ENCODE measurements at regions not wholly inside any gene's neighbourhood (a gene's known extent, or its start where the extent isn't known, plus 50 kb on each side); places are given as distances from the start of the nearest gene placed in this dataset.
"Not testable (repeated sequence)": the region's sequence is repeated elsewhere in the genome, so short reads cannot be mapped to it uniquely, and the experiment has no call there.

GRCh38 chr6:112938650-112939049, 591.5 kb downstream of the RFPL4B start:
- Histone ChIP-seq H3K4me3 (no peak overlapping the region), H3K27ac (no peak overlapping the region), H4K20me1 (no peaks in the 10 kb centered on the region), H3K27me3 (no peaks in the 10 kb centered on the region), H3K36me3 (no peaks in the 10 kb centered on the region), H3K9ac (no peak overlapping the region), H3K4me1 (peaks cover 0 to 8% (median 0%) of the 10 kb centered on the region in 10 experiments; a peak in 3 of 20 replicates), H3K9me3 (replicated peaks in 1 of 11) (no peaks in the 10 kb centered on the region), H3K4me2 (no peak overlapping the region)
- TF ChIP-seq Cebpa-rat (IDR thresholded peaks at IDR 0.05): no peak

- H4K20me1 ChIP-seq: no peaks in the 10 kb centered on the region
- H3K36me3 ChIP-seq: no peaks in the 10 kb centered on the region
- no peak overlapping the region for H3K9ac ChIP-seq
- H3K4me3 ChIP-seq: no peak overlapping the region
- no peaks in the 10 kb centered on the region for H3K9me3 ChIP-seq (replicated peaks in 1 of 11)
- peaks cover 0 to 8% (median 0%) of the 10 kb centered on the region in 10 experiments; a peak in 3 of 20 replicates for H3K4me1 ChIP-seq
- no peak overlapping the region for H3K4me2 ChIP-seq
- no peaks in the 10 kb centered on the region for H3K27me3 ChIP-seq
- no peak for TF ChIP-seq Cebpa-rat (IDR thresholded peaks at IDR 0.05)
- H3K27ac ChIP-seq: no peak overlapping the region
These were observed 592.4 kb downstream of the RFPL4B start for GRCh38 chr6:112939563-112939962.

GRCh38 chr6:112941613-112942012, 594.5 kb downstream of the RFPL4B start:
- no peak overlapping the region for H3K27ac ChIP-seq
- no peak for TF ChIP-seq Cebpa-rat (IDR thresholded peaks at IDR 0.05)
- H3K4me1 ChIP-seq: peaks cover 0 to 7% (median 0%) of the 10 kb centered on the region in 10 experiments; a peak in 5 of 20 replicates
- H3K27me3 ChIP-seq: no peaks in the 10 kb centered on the region
- peak overlapping the region in 1 of 11 experiments; percentile 11; a peak in 1 of 22 replicates for H3K4me2 ChIP-seq
- no peaks in the 10 kb centered on the region for H3K36me3 ChIP-seq
- no peaks in the 10 kb centered on the region for H4K20me1 ChIP-seq
- no peak overlapping the region for H3K9ac ChIP-seq
- no peak overlapping the region for H3K4me3 ChIP-seq
- H3K9me3 ChIP-seq (replicated peaks in 1 of 11): no peaks in the 10 kb centered on the region

- Histone ChIP-seq H3K27me3 (no peaks in the 10 kb centered on the region), H3K9me3 (replicated peaks in 1 of 11) (no peaks in the 10 kb centered on the region), H3K4me2 (peak overlapping the region in 3 of 11 experiments; percentile 24 to 50 (median 25); a peak in 3 of 22 replicates), H3K4me3 (no peak overlapping the region), H3K36me3 (no peaks in the 10 kb centered on the region), H3K27ac (no peak overlapping the region), H3K9ac (no peak overlapping the region), H3K4me1 (peaks cover 0 to 22% (median 3%) of the 10 kb centered on the region in 10 experiments; a peak in 9 of 20 replicates), H4K20me1 (no peaks in the 10 kb centered on the region)
- no peak for TF ChIP-seq Cebpa-rat (IDR thresholded peaks at IDR 0.05)
These were observed 598.9 kb downstream of the RFPL4B start for GRCh38 chr6:112946051-112946450.

GRCh38 chr6:112947507-112947906, 600.4 kb downstream of the RFPL4B start:
- H3K27me3 ChIP-seq: no peaks in the 10 kb centered on the region
- no peak overlapping the region for H3K27ac ChIP-seq

GRCh38 chr6:112951829-112952228, 604.7 kb downstream of the RFPL4B start:
- Histone ChIP-seq H3K4me2 (no peak overlapping the region), H3K27me3 (no peaks in the 10 kb centered on the region), H3K36me3 (no peaks in the 10 kb centered on the region), H3K4me3 (no peak overlapping the region), H3K27ac (no peak overlapping the region), H3K4me1 (peaks cover 0 to 16% (median 3%) of the 10 kb centered on the region in 10 experiments; a peak in 8 of 20 replicates), H3K9me3 (replicated peaks in 1 of 11) (no peaks in the 10 kb centered on the region), H4K20me1 (no peaks in the 10 kb centered on the region), H3K9ac (no peak overlapping the region)
- TF ChIP-seq Cebpa-rat (IDR thresholded peaks at IDR 0.05): no peak

More at GRCh38 chr6:112947507-112947906, 600.4 kb downstream of the RFPL4B start:
- Histone ChIP-seq H3K36me3 (no peaks in the 10 kb centered on the region), H4K20me1 (no peaks in the 10 kb centered on the region), H3K9me3 (replicated peaks in 1 of 11) (no peaks in the 10 kb centered on the region), H3K4me2 (peak overlapping the region in 4 of 11 experiments; percentile 9 to 51 (median 38); a peak in 5 of 22 replicates), H3K4me1 (peaks cover 0 to 22% (median 3%) of the 10 kb centered on the region in 10 experiments; a peak in 8 of 20 replicates), H3K4me3 (no peak overlapping the region), H3K9ac (no peak overlapping the region)
- no peak for TF ChIP-seq Cebpa-rat (IDR thresholded peaks at IDR 0.05)

- H3K4me1 ChIP-seq; H3K27me3 ChIP-seq; H3K9me3 ChIP-seq (replicated peaks in 1 of 11); H3K36me3 ChIP-seq; H3K27ac ChIP-seq; H3K4me2 ChIP-seq; H4K20me1 ChIP-seq; H3K4me3 ChIP-seq; H3K9ac ChIP-seq: not testable (repeated sequence)
These were observed 608.6 kb downstream of the RFPL4B start for GRCh38 chr6:112955743-112956142.

GRCh38 chr6:112956696-112957535, 609.8 kb downstream of the RFPL4B start:
- no peak overlapping the region for H3K4me2 ChIP-seq

GRCh38 chr6:112957536-112957916, 610.4 kb downstream of the RFPL4B start:
- H3K9ac ChIP-seq: no peak overlapping the region
- no peak overlapping the region for H3K4me3 ChIP-seq
- no peak for TF ChIP-seq Cebpa-rat (IDR thresholded peaks at IDR 0.05)
- no peaks in the 10 kb centered on the region for H4K20me1 ChIP-seq
- H3K4me2 ChIP-seq: no peak overlapping the region
- no peak overlapping the region for H3K27ac ChIP-seq
- H3K27me3 ChIP-seq: no peaks in the 10 kb centered on the region
- H3K4me1 ChIP-seq: no peaks in the 10 kb centered on the region
- peaks cover 0 to 8% (median 0%) of the 10 kb centered on the region in 11 experiments; a peak in 4 of 22 replicates for H3K9me3 ChIP-seq (replicated peaks in 1 of 11)
- no peaks in the 10 kb centered on the region for H3K36me3 ChIP-seq

More at GRCh38 chr6:112956696-112957535, 609.8 kb downstream of the RFPL4B start:
- no peak for TF ChIP-seq Cebpa-rat (IDR thresholded peaks at IDR 0.05)
- Histone ChIP-seq H3K27ac (no peak overlapping the region), H3K4me1 (no peaks in the 10 kb centered on the region), H3K9ac (no peak overlapping the region), H3K36me3 (no peaks in the 10 kb centered on the region), H3K4me3 (no peak overlapping the region), H3K27me3 (no peaks in the 10 kb centered on the region), H3K9me3 (replicated peaks in 1 of 11) (peaks cover 0 to 8% (median 0%) of the 10 kb centered on the region in 11 experiments; a peak in 4 of 22 replicates), H4K20me1 (no peaks in the 10 kb centered on the region)

- not testable (repeated sequence) for H3K27me3 ChIP-seq; H3K36me3 ChIP-seq; H3K4me3 ChIP-seq; H3K4me2 ChIP-seq; H3K9ac ChIP-seq; H4K20me1 ChIP-seq; H3K27ac ChIP-seq; H3K4me1 ChIP-seq; H3K9me3 ChIP-seq (replicated peaks in 1 of 11)
These were observed 613.0 kb downstream of the RFPL4B start for GRCh38 chr6:112960130-112960529.

All from BLaER1 treated with 17β-estradiol and CSF1 and Interleukin-3, amounts not matched to agents 10 nM and 100 nM (cell line).